ENCODE measurements at regions not wholly inside any gene's neighbourhood (a gene's known extent, or its start where the extent isn't known, plus 50 kb on each side); places are given as distances from the start of the nearest gene placed in this dataset.

GRCh38 chr1:83718338-83718737, 280.6 kb downstream of the TTLL7 start:
- no peak for DNase-seq

DNA sequence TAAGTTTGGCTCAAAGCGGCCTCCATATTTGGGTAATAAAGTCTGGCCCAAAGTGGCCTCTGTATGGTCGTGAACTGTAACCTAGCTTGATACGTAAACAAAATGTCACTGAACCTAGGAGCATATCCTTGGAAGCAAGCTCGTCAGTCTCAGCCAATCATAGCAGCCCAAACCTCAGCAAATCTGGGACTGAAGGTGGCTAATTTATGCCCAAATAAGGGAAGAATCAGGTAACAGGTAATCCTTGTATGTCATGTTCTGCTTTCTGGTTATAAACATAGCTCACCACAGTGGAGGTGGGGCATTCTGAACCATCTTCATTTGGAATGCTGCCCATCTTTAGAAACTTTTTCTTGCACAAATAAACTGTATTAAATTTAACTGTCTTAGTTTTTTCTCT, 281.1 kb downstream of the TTLL7 start:
- DNase-seq, result no peak

DNA sequence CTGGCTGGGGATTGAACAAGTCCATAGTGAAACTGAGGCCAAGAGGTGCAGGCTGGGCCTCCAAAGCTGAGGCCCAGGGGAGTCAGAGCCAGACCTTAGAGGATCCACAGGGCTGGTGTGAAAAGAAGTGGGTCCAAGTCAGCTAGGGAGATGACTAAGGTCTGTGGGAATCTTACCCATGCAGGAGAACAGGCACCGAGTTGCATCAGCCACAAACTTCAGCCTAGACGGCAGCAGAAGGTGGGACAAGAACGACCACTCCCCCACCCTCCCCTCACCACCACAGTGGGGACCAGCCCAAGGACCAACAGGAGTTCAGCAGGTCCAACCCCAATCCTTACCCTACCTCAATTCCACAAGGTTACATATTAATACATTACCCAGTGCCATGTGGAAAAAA, 282.3 kb downstream of the TTLL7 start:
- no peak for DNase-seq

GRCh38 chr1:83715550-83715949, 283.4 kb downstream of the TTLL7 start:
- DNase-seq, result no peak

DNA sequence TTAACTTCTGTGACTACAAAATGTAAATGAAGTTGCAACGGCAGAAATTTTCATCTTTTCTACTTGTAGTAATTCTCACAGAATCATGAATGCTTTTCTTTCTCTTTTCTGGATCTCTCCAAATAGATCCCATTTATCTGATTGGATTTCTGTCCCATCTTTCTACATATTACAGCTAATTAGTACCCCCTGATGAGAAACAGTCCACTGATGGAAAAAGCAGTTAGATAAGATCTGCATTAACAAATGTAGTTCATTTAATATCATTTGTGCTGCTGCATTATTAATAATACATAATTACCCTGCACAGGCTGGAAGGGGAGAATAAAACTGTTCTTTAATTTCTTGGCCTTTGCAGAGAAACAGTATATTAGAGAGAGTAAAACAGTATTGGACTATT, 289.3 kb downstream of the TTLL7 start:
- no peak for DNase-seq

DNA sequence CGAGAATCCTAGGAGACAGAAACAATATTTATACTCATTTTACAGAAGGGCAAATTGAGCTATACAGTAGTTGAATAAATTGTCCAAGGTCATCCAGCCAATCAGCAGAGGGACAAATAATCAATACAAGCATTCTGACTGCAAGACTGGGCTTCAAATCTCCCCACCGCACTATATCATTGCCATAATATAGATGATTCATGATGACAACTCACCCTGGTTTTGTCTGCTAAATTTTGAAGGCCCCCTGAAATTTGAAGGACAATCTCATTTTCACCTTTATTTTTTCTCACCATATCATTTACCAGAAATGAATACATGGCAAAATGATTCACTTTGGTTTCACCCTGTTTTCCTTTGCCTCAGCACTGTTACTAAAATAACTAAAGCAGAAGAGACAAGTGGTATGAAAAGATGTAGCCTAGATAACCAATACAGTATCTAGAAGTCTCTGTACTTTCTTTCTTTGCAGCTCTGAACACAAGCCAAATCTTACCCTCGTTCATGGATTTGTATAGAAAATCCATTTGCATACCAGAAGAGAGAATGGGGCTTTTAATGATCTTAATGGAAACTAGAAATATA, 292.5 kb downstream of the TTLL7 start:
- DNase-seq, result no peak

GRCh38 chr1:83705091-83705490, 293.8 kb downstream of the TTLL7 start:
- DNase-seq, result no peak

- DNase-seq, result no peak
These were observed 294.6 kb downstream of the TTLL7 start for GRCh38 chr1:83704350-83704749.

DNA sequence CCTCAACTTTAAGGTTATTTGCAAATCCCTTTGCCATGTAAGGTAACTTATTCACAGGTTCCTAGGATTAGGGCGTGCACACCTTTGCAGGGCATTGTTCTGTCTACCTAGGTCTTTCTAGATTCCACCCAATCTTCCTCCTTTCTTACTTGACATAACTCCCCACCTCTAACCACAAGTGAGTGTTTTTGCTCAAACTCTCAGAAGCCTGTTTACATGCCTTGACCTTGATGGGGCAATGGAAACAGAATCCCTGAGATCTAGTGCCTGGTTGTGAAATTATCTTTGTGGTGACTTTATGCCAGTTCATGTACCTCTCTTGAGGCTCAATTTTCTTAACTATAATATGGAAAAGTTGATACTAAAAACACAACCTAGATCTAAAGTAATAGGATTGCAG, 296.6 kb downstream of the TTLL7 start:
- DNase-seq, result no peak

DNA sequence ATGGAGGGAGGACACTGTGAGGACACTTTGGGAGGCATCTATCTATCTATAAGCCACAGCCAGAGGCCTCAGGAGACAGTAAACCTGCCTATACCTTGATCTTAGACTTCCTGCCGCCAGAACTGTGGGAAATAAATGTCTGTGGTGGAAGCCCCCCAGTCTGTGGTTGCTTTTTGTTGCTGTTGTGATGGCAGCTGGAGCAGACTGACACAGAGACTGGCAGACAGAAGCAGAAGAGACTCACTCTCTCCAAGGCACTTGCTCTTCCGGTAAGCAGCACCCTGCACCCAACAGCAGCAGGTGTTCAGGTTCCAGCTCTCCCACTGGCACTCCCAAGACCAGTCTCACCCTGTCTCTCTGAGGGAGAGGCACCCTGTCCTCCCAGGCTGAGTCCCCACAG, 297.6 kb downstream of the TTLL7 start:
- DNase-seq, result no peak

GRCh38 chr1:83698644-83699043, 300.3 kb downstream of the TTLL7 start:
- DNase-seq, result no peak

- DNase-seq, result no peak
These were observed 301.0 kb downstream of the TTLL7 start for GRCh38 chr1:83697961-83698360.

- DNase-seq, result no peak
These were observed 301.7 kb downstream of the TTLL7 start for GRCh38 chr1:83697220-83697619.

- no peak for DNase-seq
These were observed 304.5 kb downstream of the TTLL7 start for GRCh38 chr1:83694449-83694848.

- no peak for DNase-seq
These were observed 305.4 kb downstream of the TTLL7 start for GRCh38 chr1:83693427-83694126.

DNA sequence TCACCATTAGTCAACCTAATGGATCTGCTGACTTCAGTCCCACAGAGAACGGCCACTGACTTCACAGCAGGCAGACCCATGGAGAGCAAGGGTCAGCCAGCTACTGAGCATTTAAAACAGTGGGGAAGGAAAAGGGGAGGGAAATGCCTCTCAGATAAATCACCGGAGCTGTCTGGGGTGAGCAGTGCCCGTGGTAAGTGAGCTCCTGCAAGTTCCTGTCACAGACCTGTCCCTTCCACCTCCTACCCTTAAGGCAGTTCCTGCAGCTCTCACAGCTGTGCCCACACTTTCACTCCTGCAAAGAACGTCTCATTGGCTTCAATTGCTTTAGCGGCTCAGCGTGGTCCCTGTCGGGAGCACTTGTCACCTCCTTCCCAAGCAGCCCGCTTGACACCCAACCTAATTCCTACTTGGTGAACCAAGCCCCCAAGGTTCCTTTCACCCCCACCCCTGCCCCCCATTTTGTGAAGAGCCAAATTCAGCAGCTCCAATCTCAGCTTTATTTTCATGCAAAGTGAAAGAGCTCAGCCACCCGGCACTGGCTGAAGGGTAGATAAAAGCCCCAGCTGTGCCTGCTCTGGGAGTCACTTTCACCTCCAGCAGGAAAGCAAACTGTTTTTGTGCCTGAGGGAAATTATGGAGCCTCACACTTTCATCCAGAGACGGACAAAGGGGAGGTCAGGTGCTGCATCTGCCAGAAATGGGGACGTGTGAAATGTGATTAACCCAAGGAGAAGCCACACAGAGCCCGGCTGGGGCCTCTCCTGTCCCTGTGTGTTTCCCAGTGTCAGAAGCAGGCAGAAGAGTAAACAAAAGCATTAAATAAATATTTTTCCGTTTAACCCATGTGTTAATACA, 306.2 kb downstream of the TTLL7 start:
- no peak for DNase-seq

DNA sequence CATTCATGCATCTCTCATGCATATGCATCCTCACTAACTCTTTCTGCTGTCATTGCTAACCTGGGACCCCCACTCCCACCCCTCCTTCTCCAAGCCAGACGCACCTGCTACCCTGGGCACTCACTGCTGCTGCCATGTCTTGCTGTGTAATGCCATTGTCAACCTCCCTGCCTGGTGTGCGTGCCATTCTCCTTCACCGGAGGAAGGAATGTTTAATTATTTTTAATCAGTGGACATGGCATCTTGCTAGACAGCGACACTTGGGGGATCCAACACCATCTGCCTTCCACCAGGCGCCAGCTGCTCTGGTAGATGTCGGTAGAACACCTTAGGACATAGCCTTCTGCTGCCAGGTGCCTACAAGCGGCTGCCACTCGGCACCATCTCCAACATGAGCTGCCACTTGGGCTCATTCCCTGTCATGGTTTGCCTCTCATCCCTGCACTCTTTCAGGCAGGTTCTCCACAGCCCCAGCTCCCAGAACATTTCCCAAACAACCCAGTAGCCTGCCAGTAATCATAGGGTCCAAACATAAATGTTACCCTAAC, 306.9 kb downstream of the TTLL7 start:
- DNase-seq, result no peak

DNA sequence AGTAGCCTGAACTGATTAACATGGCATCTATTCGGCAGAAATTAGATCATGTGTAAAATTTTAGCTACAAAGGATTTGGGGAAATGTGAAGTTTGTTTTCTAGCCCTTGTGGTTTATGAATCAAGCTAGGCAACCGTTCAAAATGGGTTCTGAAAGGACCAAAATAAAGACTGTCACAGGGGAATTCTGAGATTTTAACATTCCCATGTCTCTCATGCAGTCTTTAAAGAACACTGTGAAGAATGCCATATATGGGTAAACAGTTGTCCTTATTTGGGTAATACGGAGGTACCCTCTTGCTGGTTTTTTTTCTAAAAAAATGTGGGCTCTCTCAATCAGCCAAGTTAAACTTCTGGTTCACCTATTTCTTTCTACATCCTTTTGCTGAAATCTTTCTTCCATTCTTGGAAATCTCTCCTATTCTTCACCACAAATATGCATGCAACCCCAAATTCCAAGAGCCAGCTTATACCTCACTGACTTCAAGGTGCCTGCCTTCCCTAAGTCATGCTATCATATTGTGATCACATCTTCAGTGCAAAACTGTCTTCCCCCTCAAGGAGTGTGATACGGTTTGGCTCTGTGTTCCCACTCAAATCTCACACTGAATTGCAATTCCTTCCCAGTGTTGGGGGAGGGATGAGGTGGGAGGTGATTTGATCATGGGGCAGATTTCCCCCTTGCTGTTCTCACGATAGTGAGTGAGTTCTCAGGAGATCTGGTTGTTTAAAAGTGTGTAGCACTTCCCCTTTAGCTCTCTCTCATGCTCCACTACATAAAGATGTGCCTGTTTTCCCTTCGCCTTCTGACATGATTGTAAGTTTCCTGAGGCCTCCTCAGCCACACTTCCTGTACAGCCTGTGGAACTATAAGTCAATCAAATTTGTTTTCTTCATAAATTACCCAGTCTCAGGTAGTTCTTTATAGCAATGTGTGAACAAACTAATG, 308.7 kb downstream of the TTLL7 start:
- DNase-seq, result no peak

DNA sequence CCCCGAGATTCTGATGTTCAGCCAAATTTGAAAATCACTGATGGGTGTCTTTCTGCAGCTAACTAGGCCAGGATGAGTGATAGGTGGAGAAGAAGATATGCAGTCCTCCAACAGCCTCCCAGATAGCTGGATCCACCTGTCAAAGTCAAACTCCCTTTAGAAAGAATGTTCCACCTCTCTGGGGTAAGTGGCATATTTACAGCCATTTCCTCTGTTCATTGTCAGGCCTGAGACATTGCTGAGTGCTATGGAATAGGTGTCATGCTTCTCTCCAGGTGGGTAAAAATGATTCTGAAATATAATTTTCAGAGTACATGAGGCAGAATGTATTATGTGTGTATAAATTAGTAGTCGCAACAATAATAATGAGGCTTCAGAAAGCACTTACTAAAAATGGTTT, 316.8 kb downstream of the TTLL7 start:
- no peak for DNase-seq

DNA sequence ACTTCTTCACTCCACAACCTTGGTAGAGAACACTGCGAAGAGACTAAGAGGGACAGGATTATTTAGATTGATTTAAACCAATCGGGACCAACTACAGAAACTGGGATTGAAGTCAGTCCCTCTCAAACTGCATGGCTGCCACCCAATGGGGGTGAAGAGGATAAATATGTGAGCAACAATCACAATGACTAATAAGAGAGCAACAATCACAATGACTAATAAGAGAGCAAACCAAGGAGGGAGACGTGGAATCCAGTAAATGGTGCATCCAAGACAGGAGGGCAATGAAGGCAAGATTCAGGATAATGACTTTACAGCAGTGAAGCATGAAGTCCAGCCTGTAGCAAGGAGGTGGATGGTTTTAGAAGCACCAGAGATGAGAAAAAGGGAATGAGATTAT, 322.8 kb downstream of the TTLL7 start:
- DNase-seq, result no peak

DNA sequence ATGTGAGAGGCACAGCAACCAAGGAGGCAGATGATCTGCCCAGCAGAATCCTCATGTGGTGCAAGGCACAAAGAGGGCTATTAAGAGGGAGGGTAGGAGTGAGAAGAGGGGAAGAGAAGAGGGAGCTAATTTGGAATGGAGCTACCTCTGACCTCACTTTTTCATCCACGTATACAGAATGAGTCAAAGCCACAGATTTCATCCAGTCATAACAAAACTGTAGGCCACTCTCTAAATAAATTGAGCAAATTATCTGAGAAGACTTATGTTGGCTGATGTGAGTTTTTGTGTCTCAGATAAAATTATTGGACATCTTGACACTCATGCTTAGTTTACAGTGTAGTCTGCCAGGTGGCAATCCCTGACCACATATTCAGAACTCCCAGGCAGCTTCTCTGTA, 325.6 kb downstream of the TTLL7 start:
- no peak for DNase-seq

GRCh38 chr1:83671586-83671985, 327.3 kb downstream of the TTLL7 start:
- DNase-seq, result no peak

Data from activated CD4-positive, CD25-positive, alpha-beta regulatory T cell treated with anti-CD3 and anti-CD28 coated beads, Interleukin-2, amount 50 U/mL, for 72 hours (primary cell).